Naive thymus-derived CD8-positive, alpha-beta T cell (primary cell): ENCODE measurements at regions not wholly inside any gene's neighbourhood (a gene's known extent, or its start where the extent isn't known, plus 50 kb on each side); places are given as distances from the start of the nearest gene placed in this dataset.

Source experiments
- ATAC-seq, 2 donors: fragments of 150-1000 bp; cut with Tn5 transposase in 1 of 2; sonication (Bioruptor Pico), chemical (Tn5 transposase) in 1 of 2; 1 replicate in 1 of 2; 2 replicates in 1 of 2; pipeline ENCODE4 v1.10.0; 2021; ENCODE audit warnings: mild to moderate bottlenecking in 2 of 2, moderate library complexity in 2 of 2
- POLR2A ChIA-PET: fragments of 350-600 bp; sonication (Branson Sonifier 250); formaldehyde crosslinking; loops from one replicate; lab custom pipeline; 2021; ENCODE audit warnings: antibody characterized with exemption; lab: Charles Lee
- DNase-seq, 10 donors: peaks; one replicate each; pipeline versions ENCODE4 v3.0.0 to v3.0.0-alpha.2; 2020 to 2022
- H3K27ac Mint-ChIP-seq, 10 donors: one replicate each; pipeline ENCODE4 v1.8.0; 2020 to 2022; ENCODE audit warnings: mild to moderate bottlenecking in 10 of 10, mixed read lengths in 10 of 10, moderate library complexity in 4 of 10, inconsistent platforms in 1 of 10
- H3K27me3 Mint-ChIP-seq, 5 donors: one replicate each; pipeline ENCODE4 v1.8.0; 2021 to 2022; ENCODE audit warnings: mixed read lengths in 5 of 5
- H3K36me3 Mint-ChIP-seq, 3 donors: one replicate each; pipeline ENCODE4 v1.8.0; 2020 to 2022; ENCODE audit warnings: mixed read lengths in 3 of 3, mild to moderate bottlenecking in 2 of 3, inconsistent platforms in 1 of 3
- H3K4me1 Mint-ChIP-seq, 4 donors: one replicate each; pipeline ENCODE4 v1.8.0; 2021 to 2022; ENCODE audit warnings: mixed read lengths in 4 of 4
- H3K4me3 Mint-ChIP-seq, 10 donors: one replicate each; pipeline ENCODE4 v1.8.0; 2020 to 2022; ENCODE audit warnings: mild to moderate bottlenecking in 10 of 10, mixed read lengths in 10 of 10, moderate library complexity in 6 of 10, inconsistent platforms in 1 of 10
- H3K9me3 Mint-ChIP-seq, 9 donors: one replicate each; pipeline ENCODE4 v1.8.0; 2020 to 2022; ENCODE audit warnings: mixed read lengths in 9 of 9, mild to moderate bottlenecking in 3 of 9, inconsistent platforms in 1 of 9, moderate library complexity in 1 of 9

DNA sequence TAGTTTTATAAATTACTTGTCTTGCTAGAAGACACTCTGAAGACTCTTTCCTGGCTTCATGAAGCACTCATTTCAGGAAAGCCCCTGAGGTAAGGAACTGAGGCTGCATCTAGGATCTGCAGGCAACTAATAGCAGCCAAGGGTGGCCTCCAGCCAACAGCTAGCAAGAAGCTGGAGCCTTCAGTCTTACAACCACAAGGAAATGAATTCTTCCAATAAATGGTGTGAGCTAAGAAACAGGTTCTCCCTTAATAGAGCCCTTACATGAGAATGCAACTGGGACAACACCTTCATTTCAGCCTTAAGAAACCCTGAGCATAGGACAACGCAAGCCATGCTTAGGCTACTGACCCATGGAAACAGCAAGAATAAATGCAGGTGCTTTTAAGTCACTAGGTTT is 254.6 kb upstream of the RBBP8 start:
- POLR2A ChIA-PET, result no interaction called here

DNA sequence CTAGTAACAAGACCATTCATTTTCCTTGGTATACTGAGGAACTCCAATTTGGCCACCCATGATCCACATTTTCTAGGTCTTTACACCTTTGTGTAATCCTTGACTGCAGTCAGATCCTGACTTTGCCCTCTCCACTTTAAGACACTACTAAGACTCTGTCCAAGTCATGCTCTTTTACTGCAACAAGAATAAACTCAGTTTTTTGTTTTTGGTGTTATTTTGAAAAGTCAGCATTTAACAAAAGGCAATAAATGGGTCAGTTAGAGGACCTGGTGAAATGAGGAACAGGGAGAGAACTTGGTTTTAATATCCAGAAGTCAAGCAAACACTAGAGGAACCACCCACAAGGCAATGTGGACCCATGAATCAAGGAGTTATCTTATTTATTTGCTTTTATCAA is 252.2 kb upstream of the RBBP8 start:
- POLR2A ChIA-PET, result no interaction called here
- no peaks in the 10 kb centered on the region for H3K36me3 Mint-ChIP-seq
- peaks cover 3 to 11% (median 6%) of the 10 kb centered on the region in 5 donors for H3K27me3 Mint-ChIP-seq
- H3K4me1 Mint-ChIP-seq, result no peaks in the 10 kb centered on the region
- ATAC-seq (no peak), DNase-seq (no peak)
- no peak overlapping the region for H3K27ac Mint-ChIP-seq
- H3K4me3 Mint-ChIP-seq, result no peak overlapping the region
- no peaks in the 10 kb centered on the region for H3K9me3 Mint-ChIP-seq

More for the DNA sequence above, 254.6 kb upstream of the RBBP8 start:
- Mint-ChIP-seq H3K27me3 (peaks cover 0 to 12% (median 0%) of the 10 kb centered on the region in 5 donors), H3K9me3 (peaks cover 0 to 6% (median 0%) of the 10 kb centered on the region in 9 donors), H3K27ac (no peak overlapping the region), H3K4me1 (no peaks in the 10 kb centered on the region), H3K36me3 (peaks cover 0 to 8% (median 0%) of the 10 kb centered on the region in 3 donors), H3K4me3 (no peak overlapping the region)
- ATAC-seq, result no peak
- no peak for DNase-seq

DNA sequence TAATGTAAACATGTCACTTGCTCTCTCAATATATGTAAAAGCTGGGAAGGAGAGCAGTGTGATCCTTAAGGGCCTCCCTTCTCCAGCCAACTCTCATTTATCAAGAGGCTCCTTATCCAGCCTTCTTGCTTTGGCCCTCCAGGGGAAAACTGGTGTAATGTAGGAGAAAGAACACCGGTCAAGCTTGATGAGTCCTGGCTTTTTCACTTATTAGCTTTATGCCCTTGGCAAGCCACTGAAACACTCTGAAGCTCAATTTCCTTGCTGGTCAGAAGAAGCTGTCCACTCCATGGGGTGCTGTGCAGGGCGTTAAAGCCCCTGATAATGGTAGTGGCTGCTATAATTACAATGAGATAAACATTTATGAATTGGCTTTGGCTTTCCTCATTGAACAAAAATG is 251.2 kb upstream of the RBBP8 start:
- no peak overlapping the region for H3K27ac Mint-ChIP-seq
- no peaks in the 10 kb centered on the region for H3K4me1 Mint-ChIP-seq
- peaks cover 0 to 2% (median 0%) of the 10 kb centered on the region in 9 donors for H3K9me3 Mint-ChIP-seq
- H3K27me3 Mint-ChIP-seq, result peaks cover 5 to 11% (median 6%) of the 10 kb centered on the region in 5 donors
- POLR2A ChIA-PET, result no interaction called here
- H3K36me3 Mint-ChIP-seq, result no peaks in the 10 kb centered on the region
- no peak for ATAC-seq
- no peak for DNase-seq
- no peak overlapping the region for H3K4me3 Mint-ChIP-seq

DNA sequence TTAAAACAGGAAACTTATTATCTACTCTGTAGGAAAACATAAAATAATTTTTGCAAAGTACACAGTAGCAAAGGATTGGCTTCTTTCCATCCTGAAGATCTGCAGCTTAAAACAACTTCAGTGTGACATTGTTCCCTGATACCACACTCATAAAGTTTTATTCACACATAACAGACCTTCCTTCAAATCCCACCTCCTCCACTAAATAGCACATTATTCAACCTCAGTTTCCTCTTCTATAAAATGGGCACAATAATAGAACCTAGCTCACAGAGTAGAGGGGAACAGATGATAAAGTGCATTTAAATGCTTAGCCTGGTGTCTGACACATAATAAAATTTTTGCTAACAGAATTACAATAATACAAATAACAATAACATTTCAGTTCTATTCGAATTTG is 250.4 kb upstream of the RBBP8 start:
- no peaks in the 10 kb centered on the region for H3K36me3 Mint-ChIP-seq
- no peak overlapping the region for H3K27ac Mint-ChIP-seq
- H3K4me3 Mint-ChIP-seq, result no peak overlapping the region
- H3K27me3 Mint-ChIP-seq, result peaks cover 5 to 11% (median 8%) of the 10 kb centered on the region in 5 donors
- DNase-seq (no peak), ATAC-seq (no peak)
- POLR2A ChIA-PET, result no interaction called here
- no peaks in the 10 kb centered on the region for H3K4me1 Mint-ChIP-seq
- peaks cover 0 to 3% (median 0%) of the 10 kb centered on the region in 9 donors for H3K9me3 Mint-ChIP-seq

DNA sequence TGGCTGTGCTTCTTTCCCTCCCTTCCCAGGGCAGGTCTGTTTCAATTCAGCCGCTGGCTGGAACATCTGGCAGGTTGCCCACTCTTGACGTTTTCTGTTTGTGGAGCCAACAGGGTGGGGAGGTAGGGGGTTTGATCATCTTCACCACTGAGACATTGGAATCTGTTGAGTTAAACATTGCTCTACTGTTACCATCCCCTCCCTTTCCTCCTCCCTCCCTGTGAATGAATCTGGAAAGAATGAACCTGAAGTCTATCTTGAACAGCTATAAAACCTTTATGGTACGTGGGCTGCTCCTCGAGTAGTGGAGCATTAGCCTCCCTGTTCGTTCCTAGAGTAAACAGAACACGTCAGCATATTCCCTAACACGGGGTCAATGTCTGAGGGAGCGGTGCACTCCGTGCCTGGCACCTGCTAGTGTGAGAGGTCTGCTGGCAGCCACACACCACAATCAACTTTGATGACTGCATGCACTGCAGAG is 249.9 kb upstream of the RBBP8 start:
- no peak for ATAC-seq
- DNase-seq, result no peak
- H3K9me3 Mint-ChIP-seq, result peaks cover 0 to 3% (median 0%) of the 10 kb centered on the region in 9 donors
- H3K4me1 Mint-ChIP-seq, result no peaks in the 10 kb centered on the region
- no peak overlapping the region for H3K27ac Mint-ChIP-seq
- no peaks in the 10 kb centered on the region for H3K36me3 Mint-ChIP-seq
- POLR2A ChIA-PET, result no interaction called here
- H3K27me3 Mint-ChIP-seq, result peaks cover 5 to 11% (median 8%) of the 10 kb centered on the region in 5 donors
- H3K4me3 Mint-ChIP-seq, result no peak overlapping the region

DNA sequence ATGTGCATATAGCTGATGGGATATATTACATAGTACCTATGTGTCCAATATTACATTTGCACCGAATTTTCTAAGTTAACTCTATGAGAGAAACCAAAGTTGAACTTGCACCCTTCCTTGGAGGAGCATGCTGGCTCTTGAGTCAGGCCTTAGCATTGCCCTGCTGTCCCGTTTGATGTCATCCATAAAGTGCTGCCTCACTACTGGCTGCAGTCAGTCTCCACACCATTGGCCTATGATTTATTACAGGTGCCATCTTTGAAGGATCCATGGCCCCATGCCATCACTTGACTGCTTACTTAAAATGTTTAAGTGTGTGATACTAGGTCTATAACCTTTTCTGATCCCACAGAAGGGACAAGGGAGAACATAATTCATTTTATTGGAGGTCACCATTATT is 249.3 kb upstream of the RBBP8 start:
- Mint-ChIP-seq H3K4me1 (no peaks in the 10 kb centered on the region), H3K27me3 (peaks cover 5 to 11% (median 8%) of the 10 kb centered on the region in 5 donors), H3K27ac (no peak overlapping the region), H3K36me3 (no peaks in the 10 kb centered on the region), H3K9me3 (peaks cover 0 to 3% (median 0%) of the 10 kb centered on the region in 9 donors), H3K4me3 (no peak overlapping the region)
- DNase-seq (no peak), ATAC-seq (no peak)
- POLR2A ChIA-PET, result no interaction called here

DNA sequence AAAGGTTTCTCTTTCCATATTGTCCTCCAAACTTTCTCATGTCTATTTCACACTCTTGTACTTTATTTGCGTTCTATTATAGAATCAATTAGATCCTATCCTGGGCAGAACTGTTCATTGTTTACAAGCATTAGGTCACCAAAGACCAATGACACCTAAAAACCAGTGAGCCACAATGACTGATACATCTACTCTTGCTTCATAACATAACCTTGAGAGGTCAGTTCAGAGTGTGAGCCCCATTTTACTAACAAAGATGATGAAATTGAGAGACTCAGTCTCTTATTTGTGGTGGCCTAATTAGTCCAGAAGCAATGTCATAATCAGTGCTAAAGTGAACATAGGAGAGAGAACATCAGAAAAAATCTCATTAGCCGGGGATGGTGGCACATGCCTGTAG is 248.9 kb upstream of the RBBP8 start:
- ATAC-seq, result no peak
- POLR2A ChIA-PET, result no interaction called here
- peaks cover 0 to 3% (median 0%) of the 10 kb centered on the region in 9 donors for H3K9me3 Mint-ChIP-seq

DNA sequence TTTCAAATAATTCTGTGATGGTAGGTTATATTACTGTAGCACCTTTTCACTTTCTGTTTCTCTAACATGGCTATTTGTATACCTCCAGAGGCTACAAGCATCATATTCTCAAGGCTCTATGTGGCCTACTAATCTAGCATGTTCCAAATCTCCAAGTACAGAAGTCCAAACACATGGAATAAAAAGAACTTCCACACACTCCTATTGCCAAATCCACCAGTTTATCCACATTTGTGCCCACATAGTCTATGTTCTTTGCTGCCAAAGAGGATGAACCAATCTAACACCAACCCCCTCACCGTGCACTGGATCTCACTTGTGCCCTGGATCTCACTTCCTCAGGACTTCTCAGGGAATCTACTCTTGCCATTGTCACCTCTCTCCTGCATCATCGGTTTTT is 247.3 kb upstream of the RBBP8 start:
- no peaks in the 10 kb centered on the region for H3K4me1 Mint-ChIP-seq
- POLR2A ChIA-PET, result no interaction called here
- H3K27me3 Mint-ChIP-seq, result peaks cover 5 to 11% (median 8%) of the 10 kb centered on the region in 5 donors
- no peaks in the 10 kb centered on the region for H3K36me3 Mint-ChIP-seq
- ATAC-seq, result no peak
- DNase-seq, result no peak
- H3K9me3 Mint-ChIP-seq, result peaks cover 0 to 3% (median 0%) of the 10 kb centered on the region in 9 donors
- no peak overlapping the region for H3K4me3 Mint-ChIP-seq
- no peak overlapping the region for H3K27ac Mint-ChIP-seq

More for the DNA sequence above, 248.9 kb upstream of the RBBP8 start:
- no peaks in the 10 kb centered on the region for H3K36me3 Mint-ChIP-seq
- no peak for DNase-seq
- H3K27ac Mint-ChIP-seq, result no peak overlapping the region
- no peak overlapping the region for H3K4me3 Mint-ChIP-seq
- H3K27me3 Mint-ChIP-seq, result peaks cover 5 to 11% (median 8%) of the 10 kb centered on the region in 5 donors
- no peaks in the 10 kb centered on the region for H3K4me1 Mint-ChIP-seq

DNA sequence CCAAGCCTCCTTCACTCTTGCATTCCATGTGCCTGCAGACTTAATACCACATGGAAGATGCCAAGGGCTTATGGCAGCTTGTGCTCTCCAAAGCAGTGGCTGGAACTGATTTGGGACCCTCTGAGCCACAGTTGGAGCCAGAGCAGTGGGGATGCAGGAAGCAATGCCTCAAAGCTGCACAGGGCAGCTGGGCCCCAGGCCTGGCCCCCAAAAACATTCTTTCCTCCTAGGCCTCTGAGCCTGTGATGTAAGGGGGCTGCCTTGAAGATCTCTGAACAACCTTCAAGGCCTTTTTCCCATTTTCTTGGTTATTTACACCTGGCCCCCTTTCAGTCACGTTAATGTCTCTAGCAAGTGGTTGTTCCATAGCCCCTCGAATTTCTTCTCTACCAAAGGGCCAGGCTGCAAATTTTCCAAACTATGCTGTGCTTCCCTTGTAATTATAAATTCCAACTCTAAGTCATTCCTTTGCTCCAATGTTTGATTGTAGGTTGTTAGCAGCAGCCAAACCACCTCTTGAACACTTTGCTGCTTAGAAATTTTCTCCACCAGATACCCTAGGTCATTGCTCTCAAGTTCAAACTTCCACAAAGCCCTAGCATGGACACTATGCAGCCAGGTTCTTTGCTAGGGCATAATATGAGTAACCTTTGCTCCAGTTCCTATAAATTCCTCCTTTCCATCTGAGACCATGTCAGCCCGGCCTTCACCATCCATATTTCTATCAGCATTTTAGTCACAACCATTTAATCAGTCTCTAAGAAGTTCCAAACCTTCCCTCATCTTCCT is 245.0 kb upstream of the RBBP8 start:
- POLR2A ChIA-PET, result no interaction called here
- no peaks in the 10 kb centered on the region for H3K4me1 Mint-ChIP-seq

DNA sequence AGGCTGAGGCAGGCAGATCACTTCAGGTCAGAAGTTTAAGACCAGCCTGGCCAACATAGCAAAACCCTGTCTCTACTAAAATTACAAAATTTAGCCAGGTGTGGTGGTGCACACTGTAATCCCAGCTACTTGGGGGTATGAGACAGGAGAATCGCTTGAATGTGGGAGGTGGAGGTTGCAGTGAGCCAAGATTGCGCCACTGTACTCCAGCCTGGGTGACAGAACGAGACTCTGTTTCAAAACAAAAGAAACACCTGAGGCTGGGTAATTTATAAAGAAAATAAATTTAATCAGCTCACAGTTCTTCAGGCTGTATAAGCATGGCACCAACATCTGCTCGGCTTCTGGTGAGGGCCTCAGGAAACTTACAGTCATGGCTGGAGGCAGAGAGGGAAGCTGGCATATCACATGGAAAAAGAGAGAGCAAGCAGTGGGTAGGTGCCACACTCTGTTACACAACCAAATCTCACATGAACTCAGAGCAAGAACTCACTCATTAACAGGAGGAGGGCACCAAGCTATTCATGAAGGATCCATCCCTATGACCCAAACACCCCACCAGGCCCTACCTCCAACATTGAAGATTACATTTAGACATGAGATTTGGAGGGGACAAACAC is 244.1 kb upstream of the RBBP8 start:
- POLR2A ChIA-PET, result no interaction called here
- Mint-ChIP-seq H3K27ac (no peak overlapping the region), H3K4me3 (no peak overlapping the region), H3K27me3 (peaks cover 3 to 8% (median 7%) of the 10 kb centered on the region in 5 donors), H3K4me1 (no peaks in the 10 kb centered on the region), H3K9me3 (peaks cover 0 to 3% (median 0%) of the 10 kb centered on the region in 9 donors), H3K36me3 (no peaks in the 10 kb centered on the region)
- DNase-seq, result no peak
- ATAC-seq, result no peak

More for the DNA sequence above, 245.0 kb upstream of the RBBP8 start:
- ATAC-seq, result no peak
- H3K27ac Mint-ChIP-seq, result no peak overlapping the region
- no peak overlapping the region for H3K4me3 Mint-ChIP-seq
- peaks cover 3 to 11% (median 8%) of the 10 kb centered on the region in 5 donors for H3K27me3 Mint-ChIP-seq
- no peak for DNase-seq
- H3K9me3 Mint-ChIP-seq, result peaks cover 0 to 3% (median 0%) of the 10 kb centered on the region in 9 donors
- H3K36me3 Mint-ChIP-seq, result no peaks in the 10 kb centered on the region

DNA sequence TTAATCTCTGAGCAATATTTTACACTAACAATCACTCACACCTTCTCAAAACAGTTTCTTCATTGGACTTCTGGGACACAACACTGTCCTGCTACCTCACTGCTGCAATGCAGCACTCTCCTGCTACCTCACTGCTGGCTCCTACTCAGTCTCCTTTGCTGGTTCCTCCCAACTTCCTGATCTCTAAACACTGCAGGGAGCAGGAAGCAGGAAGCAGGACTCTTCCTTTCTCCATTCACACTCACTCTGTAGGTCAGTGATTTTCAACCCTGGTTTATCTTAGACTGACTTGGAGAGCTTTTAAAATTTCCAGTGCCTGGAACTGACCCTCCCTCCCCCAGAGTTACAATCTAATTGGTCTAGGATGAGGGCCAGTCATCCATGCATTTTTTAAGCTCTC is 243.4 kb upstream of the RBBP8 start:
- DNase-seq, result no peak
- Mint-ChIP-seq H3K4me3 (no peak overlapping the region), H3K9me3 (peaks cover 0 to 5% (median 0%) of the 10 kb centered on the region in 9 donors), H3K4me1 (no peaks in the 10 kb centered on the region), H3K27ac (no peak overlapping the region), H3K27me3 (peaks cover 0 to 12% (median 4%) of the 10 kb centered on the region in 5 donors), H3K36me3 (no peaks in the 10 kb centered on the region)
- no peak for ATAC-seq
- POLR2A ChIA-PET, result no interaction called here

DNA sequence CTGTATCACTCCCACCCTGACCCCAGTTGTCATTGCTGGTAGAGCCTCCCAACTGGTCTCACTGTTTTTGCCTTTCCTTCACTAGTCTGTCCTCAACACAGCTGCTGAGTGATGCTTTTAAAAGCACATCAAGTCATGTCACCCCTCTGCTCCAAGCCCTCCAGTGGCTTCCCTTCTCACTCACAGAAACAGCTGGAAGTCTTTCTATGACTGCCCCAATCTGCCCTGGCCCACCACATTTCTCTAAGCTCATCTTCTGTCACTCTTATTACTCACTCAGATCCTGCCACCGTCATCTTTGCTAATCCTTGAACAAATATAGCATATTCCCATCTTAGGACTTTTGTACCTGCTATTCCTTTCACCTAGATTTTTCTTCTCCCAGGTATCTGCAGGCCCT is 242.6 kb upstream of the RBBP8 start:
- H3K4me1 Mint-ChIP-seq, result no peaks in the 10 kb centered on the region
- ATAC-seq, result no peak

More for the DNA sequence above, 242.6 kb upstream of the RBBP8 start:
- H3K36me3 Mint-ChIP-seq, result no peaks in the 10 kb centered on the region
- peaks cover 0 to 5% (median 0%) of the 10 kb centered on the region in 9 donors for H3K9me3 Mint-ChIP-seq
- H3K27ac Mint-ChIP-seq, result no peak overlapping the region
- peaks cover 0 to 12% (median 4%) of the 10 kb centered on the region in 5 donors for H3K27me3 Mint-ChIP-seq
- DNase-seq, result no peak
- no peak overlapping the region for H3K4me3 Mint-ChIP-seq
- POLR2A ChIA-PET, result no interaction called here
